GM20431 (cell line): ENCODE measurements at regions not wholly inside any gene's neighbourhood (a gene's known extent, or its start where the extent isn't known, plus 50 kb on each side); places are given as distances from the start of the nearest gene placed in this dataset.

Experiments used
- in situ Hi-C: fragments of 300-500 bp; cut with MseI, MboI; formaldehyde crosslinking; loops from one replicate; pipeline ENCODE4 v1.15.0; 2020; ENCODE audit warnings: low sequenced_read_pairs; ENCODE audit not compliant: unreplicated experiment

DNA sequence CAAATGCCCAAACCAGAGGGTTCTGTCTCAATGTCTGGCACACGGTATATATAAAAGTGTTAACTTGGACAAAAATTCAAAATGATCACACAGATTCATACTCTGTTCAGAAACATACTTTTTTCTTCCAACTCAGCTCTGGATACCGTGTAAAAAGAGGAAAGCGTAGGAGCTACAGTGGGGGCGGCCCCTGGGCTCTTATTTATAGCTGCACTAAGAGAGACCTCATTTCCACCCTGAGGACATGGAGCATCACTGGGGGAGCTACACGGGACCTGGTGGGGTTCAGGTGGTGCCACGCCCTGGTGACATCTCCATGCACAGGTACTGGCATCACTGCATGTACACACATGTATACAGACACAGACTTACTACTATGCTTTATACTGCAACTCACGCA, 185.9 kb upstream of the FOXQ1 start:
- in situ Hi-C loops, result no loop called here

DNA sequence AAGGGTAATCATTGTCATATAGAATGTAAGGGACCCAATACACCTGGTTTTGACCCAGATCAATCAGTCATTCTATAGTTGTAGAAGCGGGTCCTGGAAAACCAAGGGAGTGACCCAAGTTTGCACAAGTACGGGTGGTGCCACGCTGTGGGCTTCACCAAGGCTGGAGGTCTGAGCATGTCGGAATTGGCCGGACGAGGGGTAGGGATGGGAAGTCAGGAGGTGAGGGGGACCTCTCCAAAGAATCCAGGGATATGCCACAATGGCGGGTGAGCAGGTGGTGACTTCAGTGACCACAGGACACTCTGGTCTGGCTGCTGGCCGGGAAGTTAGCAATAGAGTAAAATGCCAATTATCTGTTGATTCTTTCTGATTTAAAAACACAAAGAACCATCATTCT, 186.6 kb upstream of the FOXQ1 start:
- in situ Hi-C loops, result no loop called here

GRCh38 chr6:1124885-1125284, 187.0 kb upstream of the FOXQ1 start:
- in situ Hi-C loops, result no loop called here

DNA sequence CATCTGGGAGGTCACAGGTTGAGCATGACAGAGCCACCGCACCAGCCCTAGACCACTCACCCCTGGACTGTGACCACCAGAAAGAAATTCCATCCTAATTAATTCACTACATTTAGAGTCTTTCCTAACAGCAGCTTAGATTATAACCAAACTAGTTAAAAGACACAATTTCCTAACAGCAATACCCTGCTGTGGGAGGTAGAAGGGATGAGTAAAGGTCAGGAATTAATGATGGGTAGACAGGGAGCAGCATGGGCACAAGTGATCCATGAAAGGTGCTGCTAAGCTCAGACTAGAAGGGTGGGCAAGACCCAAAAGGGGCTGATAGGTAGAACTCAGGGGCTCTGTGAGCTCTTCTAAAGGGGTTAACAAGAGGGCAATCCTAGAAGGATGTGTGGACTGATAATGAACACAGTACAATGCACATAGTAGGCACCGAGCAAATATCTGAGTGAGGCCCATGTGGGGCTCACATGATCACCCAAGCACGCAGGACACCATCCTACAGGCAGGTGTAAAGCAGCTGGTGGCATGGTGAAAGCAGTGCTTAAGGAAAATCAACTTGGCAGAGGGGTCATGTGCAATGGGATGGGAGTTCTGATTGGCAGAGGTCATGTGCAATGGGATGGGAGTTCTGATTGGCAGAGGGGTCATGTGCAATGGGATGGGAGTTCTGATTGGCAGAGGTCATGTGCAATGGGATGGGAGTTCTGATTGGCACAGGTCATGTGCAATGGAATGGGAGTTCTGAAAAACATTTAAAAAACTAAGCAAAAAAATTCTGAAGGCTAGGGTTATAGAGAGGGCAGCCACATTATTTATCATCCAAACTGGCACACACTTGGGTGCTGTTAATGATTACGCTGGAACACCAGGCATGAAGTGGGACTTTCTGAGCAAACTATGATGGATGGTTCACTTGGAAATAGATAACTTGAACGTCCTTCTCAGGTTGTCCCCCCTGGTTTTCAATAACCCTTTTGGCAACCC, 188.2 kb upstream of the FOXQ1 start:
- in situ Hi-C loops, result no loop called here

GRCh38 chr6:1122083-1122482, 189.8 kb upstream of the FOXQ1 start:
- in situ Hi-C loops, result no loop called here

DNA sequence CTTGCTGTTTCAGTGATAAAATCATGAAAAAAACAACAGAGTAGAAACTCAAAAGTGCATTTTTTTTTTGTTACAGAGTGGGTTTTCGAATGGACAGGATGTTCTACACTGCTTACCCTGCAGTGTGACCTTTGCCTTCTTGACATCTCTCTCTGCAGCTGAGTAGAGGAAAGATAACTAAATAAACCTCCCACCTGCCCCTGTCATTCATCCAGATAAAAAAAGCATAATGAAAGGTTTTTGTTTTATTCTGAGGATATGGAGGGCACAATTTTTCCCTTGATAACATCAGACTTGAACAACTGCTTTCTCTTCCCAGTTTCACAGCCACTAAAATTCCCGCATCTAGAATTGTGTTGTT, 193.6 kb upstream of the FOXQ1 start:
- in situ Hi-C loops, result no loop called here

DNA sequence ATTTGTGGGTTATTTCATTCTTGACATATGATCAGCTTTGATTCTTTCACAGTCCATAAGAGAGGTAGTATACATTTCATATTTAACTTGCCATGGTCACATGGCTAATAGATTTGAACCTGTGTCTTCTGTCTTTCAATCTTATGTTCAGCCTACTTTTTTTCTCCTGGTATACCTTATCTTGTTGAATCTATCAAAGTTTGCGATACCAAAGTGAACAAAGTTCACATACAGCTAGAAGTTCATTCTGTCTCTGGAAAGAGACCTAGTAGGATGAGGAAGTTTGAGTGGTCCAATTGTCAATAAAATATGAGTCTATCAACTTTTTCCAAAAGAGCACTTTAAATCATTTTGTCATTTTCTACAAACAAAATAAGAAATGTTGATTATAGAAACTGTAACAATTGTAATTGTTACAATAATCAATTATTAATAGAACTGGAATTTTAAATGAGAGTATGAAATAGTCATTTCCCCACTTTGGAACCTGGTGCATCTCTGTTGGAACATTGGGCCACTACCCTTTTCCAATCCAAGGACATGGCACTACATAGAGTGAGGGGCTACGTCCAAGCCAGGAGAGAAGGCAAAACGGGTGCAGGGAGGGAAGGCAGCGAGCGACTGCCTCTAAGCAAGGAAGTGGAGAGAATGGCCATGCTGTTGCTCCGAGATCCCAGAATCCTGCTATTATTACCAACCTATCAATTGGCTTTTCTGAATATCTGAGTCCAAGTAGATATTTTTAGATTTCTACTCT, 194.2 kb upstream of the FOXQ1 start:
- in situ Hi-C loops, result no loop called here

- in situ Hi-C loops, result no loop called here
Observed at GRCh38 chr6:1116149-1116548, 195.7 kb upstream of the FOXQ1 start.

DNA sequence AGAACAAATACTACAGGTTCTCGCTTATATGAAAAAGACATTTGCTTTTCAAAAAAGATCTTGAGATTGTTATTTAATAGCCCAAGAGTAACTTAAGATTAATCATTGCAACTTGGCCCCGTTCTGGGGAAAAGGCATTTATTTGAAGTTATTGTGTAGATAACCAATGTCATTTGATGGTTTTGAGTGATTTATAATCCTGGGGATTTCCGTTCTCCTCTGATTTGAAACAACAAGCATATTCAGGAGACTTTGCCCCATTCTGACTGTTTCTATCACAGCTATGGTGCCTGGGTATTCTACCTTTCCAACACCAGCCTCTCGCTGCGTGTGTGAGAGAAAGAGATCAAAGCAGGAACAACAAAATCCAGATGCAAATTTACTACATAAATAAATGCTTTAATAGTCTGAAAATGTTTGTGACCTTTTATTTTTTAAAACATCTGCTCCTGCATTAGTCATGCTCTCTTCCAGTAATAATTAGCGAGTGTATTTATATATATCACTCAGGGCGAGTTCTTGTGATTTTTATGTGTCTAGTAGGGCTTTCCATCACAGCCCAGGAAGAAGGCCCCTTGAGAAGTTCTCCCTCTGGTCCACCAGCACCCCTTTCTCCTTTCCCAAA, 197.9 kb upstream of the FOXQ1 start:
- in situ Hi-C loops, result no loop called here

DNA sequence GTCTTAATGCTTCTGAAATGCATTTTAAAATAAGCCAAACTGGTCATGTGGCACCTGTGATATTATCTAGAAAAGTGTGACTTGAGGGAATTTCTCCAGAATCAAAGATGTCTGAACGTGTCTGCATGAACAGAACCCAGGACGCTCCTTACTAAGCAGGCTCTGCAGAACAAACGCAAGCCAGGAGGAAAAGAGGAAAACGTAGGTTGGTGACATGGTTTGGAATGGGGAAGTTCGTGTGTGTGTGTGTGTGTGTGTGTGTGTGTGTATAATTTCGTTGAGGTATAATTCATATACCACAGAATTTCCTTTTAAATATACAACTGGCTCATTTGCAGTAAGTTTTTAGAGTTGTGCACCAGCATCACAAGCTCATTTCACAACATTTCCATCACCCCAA, 200.5 kb upstream of the FOXQ1 start:
- in situ Hi-C loops, result no loop called here

GRCh38 chr6:1110941-1111349, 201.0 kb upstream of the FOXQ1 start:
- in situ Hi-C loops, result no loop called here

DNA sequence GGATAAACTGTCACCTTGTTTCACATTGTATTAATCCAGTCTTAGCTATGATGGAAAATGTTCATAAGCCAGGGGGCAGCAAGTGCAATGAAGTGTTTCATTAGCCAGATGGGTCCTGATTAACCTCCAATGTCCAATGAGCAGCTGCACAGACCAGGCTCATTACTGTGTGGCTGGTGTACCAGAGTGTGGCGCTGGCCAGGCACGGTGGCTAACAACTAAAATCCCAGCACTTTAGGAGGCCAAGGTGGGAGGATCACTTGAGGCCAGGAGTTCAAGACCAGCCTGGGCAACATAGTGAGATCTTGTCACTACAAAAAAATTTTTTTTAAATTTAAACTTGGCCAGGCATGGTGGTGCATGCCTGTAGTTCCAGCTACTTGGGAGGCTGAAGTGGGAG, 201.7 kb upstream of the FOXQ1 start:
- in situ Hi-C loops, result no loop called here

- in situ Hi-C loops, result no loop called here
Observed at GRCh38 chr6:1109134-1109533, 202.8 kb upstream of the FOXQ1 start.

GRCh38 chr6:1108198-1108597, 203.7 kb upstream of the FOXQ1 start:
- in situ Hi-C loops, result no loop called here

DNA sequence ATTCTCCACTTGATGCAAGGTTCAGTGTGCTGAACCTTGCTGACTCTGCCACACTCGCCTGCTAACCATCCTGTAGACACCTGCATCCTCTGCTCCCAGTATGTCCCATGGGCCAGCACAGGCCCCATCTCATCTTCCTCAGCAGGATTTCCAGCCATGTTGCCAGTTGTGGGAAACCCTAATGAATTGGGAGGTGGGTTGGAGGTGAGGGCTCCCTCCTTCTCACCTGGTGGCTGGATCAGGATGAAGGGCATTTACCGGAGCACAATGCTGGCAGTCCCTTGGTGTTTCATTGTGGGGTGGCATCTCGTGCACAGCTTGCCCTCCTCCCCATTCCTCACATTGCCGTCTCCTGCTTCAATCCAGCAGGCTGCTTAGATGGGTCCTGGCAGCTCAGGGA, 204.3 kb upstream of the FOXQ1 start:
- in situ Hi-C loops, result no loop called here

DNA sequence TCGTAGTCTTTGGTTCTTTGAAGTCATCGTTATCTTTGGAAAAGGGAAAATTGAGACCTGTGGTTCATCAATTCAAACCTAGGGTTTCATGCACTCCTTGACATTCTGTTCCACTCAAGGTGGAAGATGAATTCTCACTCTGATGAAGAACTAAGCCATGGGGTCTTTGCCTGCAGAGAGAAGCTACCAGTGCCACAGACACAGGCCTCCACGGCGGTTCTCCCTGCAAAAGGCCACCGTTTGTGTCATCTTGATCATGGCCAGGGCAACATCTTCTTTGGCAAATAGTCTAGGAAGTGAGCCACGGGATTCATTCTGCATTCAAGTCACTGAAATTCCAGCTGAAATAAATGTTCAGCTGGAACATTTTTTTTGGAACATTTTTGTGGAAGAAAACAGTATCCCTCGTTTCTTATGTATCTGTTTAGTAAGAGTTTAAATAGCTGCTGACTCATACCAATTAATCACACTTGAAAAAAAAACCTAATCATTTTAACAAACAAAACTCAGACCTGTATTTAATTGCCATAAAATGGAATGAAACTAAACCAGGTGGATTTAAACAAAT, 206.0 kb upstream of the FOXQ1 start:
- in situ Hi-C loops, result no loop called here

- in situ Hi-C loops, result no loop called here
Observed at GRCh38 chr6:1104988-1105670, 206.8 kb upstream of the FOXQ1 start.

- in situ Hi-C loops, result no loop called here
Observed at GRCh38 chr6:1103945-1104623, 207.8 kb upstream of the FOXQ1 start.

DNA sequence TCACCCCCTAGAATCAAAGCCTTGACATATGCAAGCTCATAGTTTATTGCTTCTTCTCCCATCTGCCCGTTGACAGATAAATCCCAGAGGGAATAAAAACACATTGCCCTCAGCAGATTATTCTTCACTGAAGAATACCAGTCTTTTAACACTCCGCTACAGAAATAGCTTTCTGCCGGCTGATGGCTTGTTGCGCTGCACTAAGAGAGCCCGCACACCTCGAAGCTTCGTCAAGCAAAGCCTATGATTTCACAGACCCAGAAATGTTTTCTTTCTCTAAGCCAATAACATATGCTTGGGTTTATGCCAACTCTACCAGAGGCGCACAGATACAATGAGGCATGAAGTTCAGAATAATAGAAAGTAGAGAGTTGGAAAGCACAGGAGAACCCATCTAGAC, 208.9 kb upstream of the FOXQ1 start:
- in situ Hi-C loops, result no loop called here

DNA sequence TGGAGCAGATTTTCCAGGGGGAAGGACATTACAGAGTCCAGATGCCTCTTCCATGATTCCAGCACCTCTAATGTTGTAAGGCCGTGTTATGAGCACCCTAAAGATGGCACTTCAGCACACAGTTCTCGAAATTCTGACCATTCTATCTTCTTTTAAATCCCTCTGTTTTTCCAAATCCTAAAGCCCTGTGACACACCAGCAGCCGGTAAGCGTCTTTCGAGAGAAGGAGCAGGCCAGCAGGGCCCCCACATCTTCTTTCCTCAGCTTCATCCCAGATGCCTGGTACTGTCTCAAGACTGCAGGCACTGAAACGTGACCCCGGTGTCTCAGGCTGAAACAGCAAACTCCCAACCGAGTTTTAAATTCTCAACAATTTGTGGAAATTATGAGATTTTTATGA, 211.6 kb upstream of the FOXQ1 start:
- in situ Hi-C loops, result no loop called here
